Prostate gland (tissue), 2 donors: ENCODE measurements at regions not wholly inside any gene's neighbourhood (a gene's known extent, or its start where the extent isn't known, plus 50 kb on each side); places are given as distances from the start of the nearest gene placed in this dataset.

ENCODE experiments used
- POLR2A ChIP-seq: fragments of 450-650 bp; IDR thresholded peaks from one replicate; pipeline ENCODE4 v1.6.1; 2016; ENCODE audit warnings: antibody characterized with exemption, mild to moderate bottlenecking
- TF ChIP-seq, protein P1 (sequence below), 4 experiments: fragments of 200-600 bp in 2 of 4; fragments of 450-650 bp in 2 of 4; sonication (generic) in 2 of 4; IDR thresholded peaks; 1 replicate in 3 of 4; 2 replicates in 1 of 4; pipeline ENCODE4 v1.5.1; 2016 to 2019; ENCODE audit warnings: antibody characterized with exemption in 4 of 4, mild to moderate bottlenecking in 2 of 4, moderate library complexity in 2 of 4

DNA sequence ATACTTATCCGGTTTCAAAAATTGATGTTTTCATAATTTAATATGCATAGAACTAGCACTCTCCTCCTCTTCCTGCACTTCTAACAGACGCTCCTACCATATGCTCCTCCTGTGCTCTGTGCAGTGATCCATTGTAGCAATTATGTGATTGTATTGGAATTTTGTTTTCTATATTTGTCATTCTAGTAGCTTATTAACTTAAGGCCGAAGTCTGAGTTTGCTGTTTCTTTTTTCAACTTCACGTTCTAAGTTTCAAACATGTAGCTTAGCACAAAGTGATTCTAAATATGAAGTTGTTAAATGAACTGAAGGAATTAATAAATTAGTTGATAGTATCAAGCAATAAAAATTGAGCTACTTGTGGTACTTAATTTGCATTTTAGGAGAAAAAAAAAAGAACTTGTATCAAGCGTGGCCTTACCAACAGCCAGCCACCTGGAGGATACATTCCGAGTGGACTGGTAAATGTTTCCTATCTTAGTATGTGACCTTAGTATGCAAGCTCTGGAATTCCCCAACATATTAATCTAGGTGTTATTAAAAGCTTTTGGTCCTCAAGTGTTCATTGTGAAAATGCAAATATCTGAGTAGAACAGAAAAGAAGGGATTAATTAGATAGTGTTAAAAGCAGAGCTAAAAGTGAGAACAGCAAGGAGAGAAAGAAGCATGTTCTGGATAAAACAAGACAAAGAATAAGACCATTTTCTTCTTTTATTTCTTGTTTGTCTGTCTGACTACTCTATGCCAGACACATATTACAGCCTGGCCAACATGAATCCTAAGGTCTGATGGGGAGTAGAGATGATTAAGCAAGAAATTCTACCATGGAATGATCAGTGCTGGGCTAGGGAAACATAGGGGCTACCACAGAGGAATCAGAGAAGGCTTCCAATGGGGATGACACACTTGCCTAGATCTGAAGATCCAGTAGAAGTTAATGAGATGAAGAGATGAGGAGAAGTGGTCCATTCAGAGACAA is 290.4 kb upstream of the MON1B start:
- TF ChIP-seq, protein P1, sequence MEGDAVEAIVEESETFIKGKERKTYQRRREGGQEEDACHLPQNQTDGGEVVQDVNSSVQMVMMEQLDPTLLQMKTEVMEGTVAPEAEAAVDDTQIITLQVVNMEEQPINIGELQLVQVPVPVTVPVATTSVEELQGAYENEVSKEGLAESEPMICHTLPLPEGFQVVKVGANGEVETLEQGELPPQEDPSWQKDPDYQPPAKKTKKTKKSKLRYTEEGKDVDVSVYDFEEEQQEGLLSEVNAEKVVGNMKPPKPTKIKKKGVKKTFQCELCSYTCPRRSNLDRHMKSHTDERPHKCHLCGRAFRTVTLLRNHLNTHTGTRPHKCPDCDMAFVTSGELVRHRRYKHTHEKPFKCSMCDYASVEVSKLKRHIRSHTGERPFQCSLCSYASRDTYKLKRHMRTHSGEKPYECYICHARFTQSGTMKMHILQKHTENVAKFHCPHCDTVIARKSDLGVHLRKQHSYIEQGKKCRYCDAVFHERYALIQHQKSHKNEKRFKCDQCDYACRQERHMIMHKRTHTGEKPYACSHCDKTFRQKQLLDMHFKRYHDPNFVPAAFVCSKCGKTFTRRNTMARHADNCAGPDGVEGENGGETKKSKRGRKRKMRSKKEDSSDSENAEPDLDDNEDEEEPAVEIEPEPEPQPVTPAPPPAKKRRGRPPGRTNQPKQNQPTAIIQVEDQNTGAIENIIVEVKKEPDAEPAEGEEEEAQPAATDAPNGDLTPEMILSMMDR (IDR thresholded peaks at IDR 0.05), result no peak
- TF ChIP-seq POLR2A, result no peak
